ENCODE measurements at regions not wholly inside any gene's neighbourhood (a gene's known extent, or its start where the extent isn't known, plus 50 kb on each side); places are given as distances from the start of the nearest gene placed in this dataset.

DNA sequence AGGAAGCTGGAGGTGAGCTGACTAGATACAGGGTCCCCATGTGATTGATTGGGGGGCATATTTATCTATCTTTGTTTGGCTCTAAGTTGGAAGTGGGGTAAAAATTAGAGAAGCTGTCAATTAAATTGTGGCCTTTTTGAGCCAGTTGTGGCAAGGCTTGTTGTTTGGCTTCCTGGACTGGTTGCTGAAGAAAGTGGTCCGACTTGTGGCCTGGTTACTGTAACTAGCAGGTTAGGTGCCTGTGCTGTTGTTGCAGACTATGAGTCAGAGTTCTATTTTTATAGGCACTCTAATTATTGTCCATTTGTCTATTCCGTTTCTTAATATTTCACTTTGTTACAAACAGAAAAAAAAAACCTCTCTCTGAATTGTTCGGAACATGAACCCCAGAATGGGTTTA, 129.1 kb upstream of the CNTN6 start:
- H3K9ac ChIP-seq (ENCODE audit: low read depth, low read length), result no peak overlapping the region
- no peaks in the 10 kb centered on the region for H3K36me3 ChIP-seq (ENCODE audit: control insufficient read depth, insufficient read depth, low read length)
- H3K9me3 ChIP-seq (ENCODE audit: control insufficient read depth, insufficient read depth, low read length), result no peaks in the 10 kb centered on the region
- no peaks in the 10 kb centered on the region for H3K27me3 ChIP-seq (ENCODE audit: control insufficient read depth, insufficient read depth, low read length)
- H3K4me3 ChIP-seq (ENCODE audit: low read depth, low read length), result no peak overlapping the region
- no peaks in the 10 kb centered on the region for H3K4me1 ChIP-seq (ENCODE audit: control insufficient read depth, insufficient read depth, low read length)

- H3K4me1 ChIP-seq (ENCODE audit: control insufficient read depth, insufficient read depth, low read length), result no peaks in the 10 kb centered on the region
These were observed 127.0 kb upstream of the CNTN6 start for GRCh38 chr3:965826-966225.

GRCh38 chr3:966341-966740, 126.5 kb upstream of the CNTN6 start:
- Histone ChIP-seq H3K27me3 (ENCODE audit: control insufficient read depth, insufficient read depth, low read length) (no peaks in the 10 kb centered on the region), H3K9me3 (ENCODE audit: control insufficient read depth, insufficient read depth, low read length) (no peaks in the 10 kb centered on the region), H3K36me3 (ENCODE audit: control insufficient read depth, insufficient read depth, low read length) (no peaks in the 10 kb centered on the region), H3K4me1 (ENCODE audit: control insufficient read depth, insufficient read depth, low read length) (no peaks in the 10 kb centered on the region), H3K9ac (ENCODE audit: low read depth, low read length) (no peak overlapping the region), H3K4me3 (ENCODE audit: low read depth, low read length) (no peak overlapping the region)

More at GRCh38 chr3:965826-966225, 127.0 kb upstream of the CNTN6 start:
- H3K27me3 ChIP-seq (ENCODE audit: control insufficient read depth, insufficient read depth, low read length), result no peaks in the 10 kb centered on the region
- H3K9me3 ChIP-seq (ENCODE audit: control insufficient read depth, insufficient read depth, low read length), result no peaks in the 10 kb centered on the region
- H3K4me3 ChIP-seq (ENCODE audit: low read depth, low read length), result no peak overlapping the region
- no peak overlapping the region for H3K9ac ChIP-seq (ENCODE audit: low read depth, low read length)
- H3K36me3 ChIP-seq (ENCODE audit: control insufficient read depth, insufficient read depth, low read length), result no peaks in the 10 kb centered on the region

DNA sequence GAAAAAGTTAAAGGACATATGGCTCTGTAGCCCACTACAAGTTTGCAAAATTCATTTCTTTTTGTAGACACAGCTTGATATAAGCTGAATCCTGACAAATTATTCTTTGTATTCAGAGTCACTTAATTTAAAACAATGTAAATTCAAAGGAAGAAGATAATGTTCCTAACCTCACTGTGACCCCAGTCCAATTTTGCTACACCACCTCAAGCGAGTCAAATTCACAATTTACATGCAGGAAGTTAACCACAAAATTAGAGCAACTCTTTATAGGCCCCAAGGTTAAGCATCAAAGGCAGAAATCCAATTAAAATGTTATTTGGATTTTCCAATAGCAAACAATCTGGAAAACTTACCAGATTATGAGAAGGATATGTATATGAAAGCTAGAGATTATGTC, 119.5 kb upstream of the CNTN6 start:
- H3K9me3 ChIP-seq (ENCODE audit: control insufficient read depth, insufficient read depth, low read length), result no peaks in the 10 kb centered on the region
- H3K9ac ChIP-seq (ENCODE audit: low read depth, low read length), result no peak overlapping the region
- no peaks in the 10 kb centered on the region for H3K36me3 ChIP-seq (ENCODE audit: control insufficient read depth, insufficient read depth, low read length)
- no peak overlapping the region for H3K4me3 ChIP-seq (ENCODE audit: low read depth, low read length)
- H3K27me3 ChIP-seq (ENCODE audit: control insufficient read depth, insufficient read depth, low read length), result no peaks in the 10 kb centered on the region
- peaks cover 3% of the 10 kb centered on the region for H3K4me1 ChIP-seq (ENCODE audit: control insufficient read depth, insufficient read depth, low read length)

- H3K9me3 ChIP-seq (ENCODE audit: control insufficient read depth, insufficient read depth, low read length), result no peaks in the 10 kb centered on the region
- H3K4me1 ChIP-seq (ENCODE audit: control insufficient read depth, insufficient read depth, low read length), result peaks cover 3% of the 10 kb centered on the region
- no peaks in the 10 kb centered on the region for H3K36me3 ChIP-seq (ENCODE audit: control insufficient read depth, insufficient read depth, low read length)
- no peaks in the 10 kb centered on the region for H3K27me3 ChIP-seq (ENCODE audit: control insufficient read depth, insufficient read depth, low read length)
- no peak overlapping the region for H3K9ac ChIP-seq (ENCODE audit: low read depth, low read length)
- no peak overlapping the region for H3K4me3 ChIP-seq (ENCODE audit: low read depth, low read length)
These were observed 116.8 kb upstream of the CNTN6 start for GRCh38 chr3:976006-976405.

GRCh38 chr3:981156-981555, 111.7 kb upstream of the CNTN6 start:
- H3K27me3 ChIP-seq (ENCODE audit: control insufficient read depth, insufficient read depth, low read length), result no peaks in the 10 kb centered on the region
- no peak overlapping the region for H3K4me3 ChIP-seq (ENCODE audit: low read depth, low read length)
- H3K36me3 ChIP-seq (ENCODE audit: control insufficient read depth, insufficient read depth, low read length), result no peaks in the 10 kb centered on the region
- H3K4me1 ChIP-seq (ENCODE audit: control insufficient read depth, insufficient read depth, low read length), result peaks cover 3% of the 10 kb centered on the region
- H3K9ac ChIP-seq (ENCODE audit: low read depth, low read length), result no peak overlapping the region
- no peaks in the 10 kb centered on the region for H3K9me3 ChIP-seq (ENCODE audit: control insufficient read depth, insufficient read depth, low read length)

- no peaks in the 10 kb centered on the region for H3K4me1 ChIP-seq (ENCODE audit: control insufficient read depth, insufficient read depth, low read length)
- H3K9ac ChIP-seq (ENCODE audit: low read depth, low read length), result no peak overlapping the region
- H3K4me3 ChIP-seq (ENCODE audit: low read depth, low read length), result no peak overlapping the region
- H3K9me3 ChIP-seq (ENCODE audit: control insufficient read depth, insufficient read depth, low read length), result no peaks in the 10 kb centered on the region
- H3K36me3 ChIP-seq (ENCODE audit: control insufficient read depth, insufficient read depth, low read length), result no peaks in the 10 kb centered on the region
- no peaks in the 10 kb centered on the region for H3K27me3 ChIP-seq (ENCODE audit: control insufficient read depth, insufficient read depth, low read length)
These were observed 104.0 kb upstream of the CNTN6 start for GRCh38 chr3:988785-989184.

- Histone ChIP-seq H3K9me3 (ENCODE audit: control insufficient read depth, insufficient read depth, low read length) (no peaks in the 10 kb centered on the region), H3K4me3 (ENCODE audit: low read depth, low read length) (no peak overlapping the region), H3K36me3 (ENCODE audit: control insufficient read depth, insufficient read depth, low read length) (no peaks in the 10 kb centered on the region), H3K27me3 (ENCODE audit: control insufficient read depth, insufficient read depth, low read length) (no peaks in the 10 kb centered on the region), H3K9ac (ENCODE audit: low read depth, low read length) (no peak overlapping the region), H3K4me1 (ENCODE audit: control insufficient read depth, insufficient read depth, low read length) (no peaks in the 10 kb centered on the region)
These were observed 100.0 kb upstream of the CNTN6 start for GRCh38 chr3:992871-993270.

DNA sequence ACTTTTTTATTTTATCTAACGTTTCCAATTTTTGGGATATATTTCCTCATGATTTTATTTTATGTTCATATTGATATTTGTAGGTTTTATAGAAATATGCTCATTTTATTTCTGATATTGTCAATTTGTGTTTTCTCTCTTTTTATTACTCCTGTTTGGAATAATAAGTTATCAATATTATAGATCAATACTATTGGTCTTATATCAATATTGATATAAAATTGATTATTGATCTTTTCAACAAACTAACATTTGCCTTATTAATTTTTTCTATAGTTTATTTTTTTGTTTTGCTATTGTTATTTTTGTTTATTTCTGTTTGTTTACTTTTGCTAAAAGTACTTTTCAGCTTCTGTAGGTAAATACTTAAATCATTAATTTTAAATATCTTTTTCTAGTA, 90.8 kb upstream of the CNTN6 start:
- Histone ChIP-seq H3K27me3 (ENCODE audit: control insufficient read depth, insufficient read depth, low read length) (no peaks in the 10 kb centered on the region), H3K36me3 (ENCODE audit: control insufficient read depth, insufficient read depth, low read length) (no peaks in the 10 kb centered on the region), H3K4me1 (ENCODE audit: control insufficient read depth, insufficient read depth, low read length) (no peaks in the 10 kb centered on the region), H3K4me3 (ENCODE audit: low read depth, low read length) (no peak overlapping the region), H3K9me3 (ENCODE audit: control insufficient read depth, insufficient read depth, low read length) (no peaks in the 10 kb centered on the region), H3K9ac (ENCODE audit: low read depth, low read length) (no peak overlapping the region)

DNA sequence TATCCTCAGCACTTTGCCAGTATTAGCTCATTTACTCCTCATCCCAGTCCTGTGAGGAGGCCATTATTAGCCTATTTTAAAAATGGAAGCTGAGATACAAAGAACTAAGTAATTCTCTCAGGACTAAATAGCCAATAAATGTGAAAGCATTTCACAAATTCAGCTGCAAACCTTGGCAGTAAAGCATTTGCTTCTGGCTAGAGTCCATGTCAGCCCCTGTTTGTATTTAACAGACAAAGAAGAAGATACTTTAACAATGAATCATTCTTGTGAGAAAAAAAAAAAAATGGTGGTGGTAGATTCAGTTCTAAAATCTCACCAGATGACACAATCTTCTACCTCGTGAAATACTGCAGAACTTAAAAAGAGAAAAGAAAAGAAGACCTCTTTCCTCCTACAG, 85.0 kb upstream of the CNTN6 start:
- no peaks in the 10 kb centered on the region for H3K27me3 ChIP-seq (ENCODE audit: control insufficient read depth, insufficient read depth, low read length)
- no peaks in the 10 kb centered on the region for H3K9me3 ChIP-seq (ENCODE audit: control insufficient read depth, insufficient read depth, low read length)
- H3K36me3 ChIP-seq (ENCODE audit: control insufficient read depth, insufficient read depth, low read length), result no peaks in the 10 kb centered on the region
- no peak overlapping the region for H3K9ac ChIP-seq (ENCODE audit: low read depth, low read length)
- no peaks in the 10 kb centered on the region for H3K4me1 ChIP-seq (ENCODE audit: control insufficient read depth, insufficient read depth, low read length)
- no peak overlapping the region for H3K4me3 ChIP-seq (ENCODE audit: low read depth, low read length)

GRCh38 chr3:1010228-1010627, 82.6 kb upstream of the CNTN6 start:
- no peaks in the 10 kb centered on the region for H3K27me3 ChIP-seq (ENCODE audit: control insufficient read depth, insufficient read depth, low read length)
- no peaks in the 10 kb centered on the region for H3K9me3 ChIP-seq (ENCODE audit: control insufficient read depth, insufficient read depth, low read length)
- no peaks in the 10 kb centered on the region for H3K36me3 ChIP-seq (ENCODE audit: control insufficient read depth, insufficient read depth, low read length)

GRCh38 chr3:1015826-1016225, 77.0 kb upstream of the CNTN6 start:
- no peaks in the 10 kb centered on the region for H3K36me3 ChIP-seq (ENCODE audit: control insufficient read depth, insufficient read depth, low read length)
- H3K9me3 ChIP-seq (ENCODE audit: control insufficient read depth, insufficient read depth, low read length), result no peaks in the 10 kb centered on the region
- no peak overlapping the region for H3K4me3 ChIP-seq (ENCODE audit: low read depth, low read length)
- no peaks in the 10 kb centered on the region for H3K27me3 ChIP-seq (ENCODE audit: control insufficient read depth, insufficient read depth, low read length)
- no peak overlapping the region for H3K9ac ChIP-seq (ENCODE audit: low read depth, low read length)
- no peaks in the 10 kb centered on the region for H3K4me1 ChIP-seq (ENCODE audit: control insufficient read depth, insufficient read depth, low read length)

More at GRCh38 chr3:1010228-1010627, 82.6 kb upstream of the CNTN6 start:
- Histone ChIP-seq H3K9ac (ENCODE audit: low read depth, low read length) (no peak overlapping the region), H3K4me3 (ENCODE audit: low read depth, low read length) (no peak overlapping the region), H3K4me1 (ENCODE audit: control insufficient read depth, insufficient read depth, low read length) (no peaks in the 10 kb centered on the region)

GRCh38 chr3:1017870-1018269, 75.0 kb upstream of the CNTN6 start:
- Histone ChIP-seq H3K9ac (ENCODE audit: low read depth, low read length) (no peak overlapping the region), H3K4me3 (ENCODE audit: low read depth, low read length) (no peak overlapping the region), H3K4me1 (ENCODE audit: control insufficient read depth, insufficient read depth, low read length) (no peaks in the 10 kb centered on the region), H3K36me3 (ENCODE audit: control insufficient read depth, insufficient read depth, low read length) (no peaks in the 10 kb centered on the region), H3K27me3 (ENCODE audit: control insufficient read depth, insufficient read depth, low read length) (no peaks in the 10 kb centered on the region), H3K9me3 (ENCODE audit: control insufficient read depth, insufficient read depth, low read length) (no peaks in the 10 kb centered on the region)

Data from iPS-15b (cell line).